GM12892 (cell line): ENCODE measurements at regions not wholly inside any gene's neighbourhood (a gene's known extent, or its start where the extent isn't known, plus 50 kb on each side); places are given as distances from the start of the nearest gene placed in this dataset.

Experiments used
- POLR2A ChIP-seq: IDR thresholded peaks from 2 replicates; pipeline ENCODE4 v1.6.1; 2011; ENCODE audit warnings: low read depth, low read length, control low read depth
- POLR2AphosphoS5 ChIP-seq: IDR thresholded peaks from 2 replicates; pipeline ENCODE4 v1.6.1; 2011; ENCODE audit warnings: low read depth, low read length, control low read depth
- TAF1 ChIP-seq: IDR thresholded peaks from 2 replicates; pipeline ENCODE4 v1.6.1; 2011; ENCODE audit warnings: low read depth, mild to moderate bottlenecking, control low read depth, low read length, borderline replicate concordance

DNA sequence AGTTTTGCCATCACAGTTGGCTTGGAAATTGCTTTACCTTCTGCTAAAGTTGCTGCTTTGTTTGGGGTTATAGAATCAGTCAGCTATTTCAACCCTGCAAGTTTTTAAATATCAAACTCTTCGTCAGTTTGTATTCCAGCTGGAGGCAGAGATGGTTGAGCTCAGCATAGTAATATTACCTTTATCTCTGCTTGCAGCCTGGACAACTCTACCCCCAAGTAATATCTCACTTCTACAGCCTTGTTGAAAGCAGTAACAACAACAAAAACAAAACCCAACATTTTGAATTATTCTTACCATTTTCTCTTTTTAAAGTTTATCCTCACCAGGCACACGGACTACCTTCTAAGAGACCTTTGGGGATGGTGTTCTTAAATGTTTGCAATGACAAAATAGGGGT, 239.1 kb upstream of the PHF14 start:
- TF ChIP-seq POLR2AphosphoS5 (no peak), TAF1 (no peak), POLR2A (no peak)
